ENCODE measurements at regions not wholly inside any gene's neighbourhood (a gene's known extent, or its start where the extent isn't known, plus 50 kb on each side); places are given as distances from the start of the nearest gene placed in this dataset.
"Not testable (repeated sequence)": the region's sequence is repeated elsewhere in the genome, so short reads cannot be mapped to it uniquely, and the experiment has no call there.

- H3K27ac ChIP-seq (ENCODE audit: low read depth, low read length); H2BK15ac ChIP-seq (ENCODE audit: low read length); H3K18ac ChIP-seq (ENCODE audit: extremely low read depth, low read length); H3K79me2 ChIP-seq (ENCODE audit: control insufficient read depth in 1 of 2, insufficient read depth in 2 of 2, low read length in 2 of 2); H2BK12ac ChIP-seq (ENCODE audit: low read depth, low read length); H2BK20ac ChIP-seq (ENCODE audit: low read length); H4K91ac ChIP-seq (replicated peaks; ENCODE audit: insufficient read length, low read length); H4K5ac ChIP-seq (ENCODE audit: insufficient read length, low read depth, low read length); H3K4me1 ChIP-seq (replicated peaks in 1 of 4; ENCODE audit: control insufficient read depth in 3 of 4, insufficient read depth in 4 of 4, low read length in 3 of 4); H4K20me1 ChIP-seq (replicated peaks in 1 of 2; ENCODE audit: control insufficient read depth in 1 of 2, insufficient read depth in 2 of 2, low read length in 2 of 2); H3K36me3 ChIP-seq (ENCODE audit: control insufficient read depth in 2 of 4, insufficient read depth in 4 of 4, low read length in 3 of 4); H2BK120ac ChIP-seq (replicated peaks; ENCODE audit: low read depth, low read length); H3K79me1 ChIP-seq (ENCODE audit: low read depth, low read length); H3K4me3 ChIP-seq (ENCODE audit: extremely low read depth in 1 of 4, insufficient read depth in 2 of 4, low read depth in 3 of 4, low read length in 4 of 4); DNase-seq (ENCODE audit: low read depth in 1 of 2, low spot score in 2 of 2); H3K9me3 ChIP-seq (ENCODE audit: insufficient read depth in 2 of 2, low read depth in 1 of 2, low read length in 1 of 2); H3K27me3 ChIP-seq (replicated peaks in 1 of 4; ENCODE audit: control insufficient read depth in 3 of 4, extremely low read depth in 1 of 4, insufficient read depth in 3 of 4, low read length in 3 of 4); H2BK5ac ChIP-seq (ENCODE audit: low read depth, low read length); FAIRE-seq; H2AFZ ChIP-seq (ENCODE audit: low read length); CTCF ChIA-PET (ENCODE audit: partially characterized antibody); H3K23me2 ChIP-seq (ENCODE audit: low read depth, low read length); H3K4me2 ChIP-seq (ENCODE audit: insufficient read depth in 1 of 2, low read depth in 2 of 2, low read length in 2 of 2); H3K14ac ChIP-seq (ENCODE audit: insufficient read length); H4K8ac ChIP-seq (ENCODE audit: extremely low read depth, insufficient read depth, low read length); H3K9ac ChIP-seq (replicated peaks in 1 of 4; ENCODE audit: extremely low read depth in 1 of 4, low read depth in 3 of 4, low read length in 3 of 4); POLR2A ChIA-PET (ENCODE audit: partially characterized antibody); H3K23ac ChIP-seq (ENCODE audit: insufficient read length); H3K56ac ChIP-seq (replicated peaks; ENCODE audit: insufficient read length, low read depth, low read length); H3K4ac ChIP-seq (replicated peaks; ENCODE audit: insufficient read length, low read depth, low read length); H2AK5ac ChIP-seq (ENCODE audit: low read depth, low read length): not testable (repeated sequence)
- 89% methylated on average over 3 of the region's 3 CpGs; no CpG with 5 or more reads in 1 of the 2 experiments for WGBS, 2 experiments (ENCODE audit: extremely low coverage in 1 of 2, insufficient coverage in 1 of 2, insufficient read length in 1 of 2, insufficient replicate concordance in 2 of 2, low coverage in 1 of 2, low lambda C conversion rate in 2 of 2, missing lambda C conversion rate in 1 of 2)
These were observed 281.7 kb downstream of the CEP170 start for GRCh38 chr1:242973341-242973740.
